Stimulated activated CD8-positive, alpha-beta memory T cell treated with anti-CD3 and anti-CD28 coated beads, Interleukin-7, amount 100 ng/mL, for 48 hours (primary cell): ENCODE measurements at regions not wholly inside any gene's neighbourhood (a gene's known extent, or its start where the extent isn't known, plus 50 kb on each side); places are given as distances from the start of the nearest gene placed in this dataset.

Experiments used
- DNase-seq, 2 donors: peaks; one replicate each; pipeline ENCODE4 v3.0.0-alpha.2; 2020; ENCODE audit warnings: low read depth in 1 of 2; ENCODE audit errors: extremely low read depth in 1 of 2

GRCh38 chrY:15402451-15402850 lies 878.1 kb downstream of the NLGN4Y start:
- DNase-seq, result no peak

- no peak for DNase-seq
These were observed 880.2 kb downstream of the NLGN4Y start for GRCh38 chrY:15404551-15404950.

- DNase-seq, result no peak
These were observed 890.8 kb downstream of the NLGN4Y start for GRCh38 chrY:15415165-15415564.

GRCh38 chrY:15418613-15419012 lies 894.3 kb downstream of the NLGN4Y start:
- DNase-seq, result no peak

GRCh38 chrY:15424665-15425132 lies 900.4 kb downstream of the NLGN4Y start:
- no peak for DNase-seq

- DNase-seq, result no peak
These were observed 915.8 kb downstream of the NLGN4Y start for GRCh38 chrY:15440021-15440695.

GRCh38 chrY:15440696-15441408 lies 916.5 kb downstream of the NLGN4Y start:
- DNase-seq, result no peak

GRCh38 chrY:15441878-15442277 lies 917.5 kb downstream of the NLGN4Y start:
- DNase-seq, result no peak

- DNase-seq, result no peak
These were observed 921.5 kb downstream of the NLGN4Y start for GRCh38 chrY:15445871-15446270.

GRCh38 chrY:15446861-15447260 lies 922.5 kb downstream of the NLGN4Y start:
- no peak for DNase-seq

- DNase-seq, result no peak
These were observed 923.6 kb downstream of the NLGN4Y start for GRCh38 chrY:15447959-15448358.

GRCh38 chrY:15455133-15455937 lies 931.0 kb downstream of the NLGN4Y start:
- DNase-seq, result no peak

GRCh38 chrY:15455980-15456469 lies 931.7 kb downstream of the NLGN4Y start:
- DNase-seq, result peak in 1 of 2 donors; percentile 37

GRCh38 chrY:15456491-15456890 lies 932.2 kb downstream of the NLGN4Y start:
- DNase-seq, result no peak

- no peak for DNase-seq
These were observed 933.4 kb downstream of the NLGN4Y start for GRCh38 chrY:15457682-15458081.

GRCh38 chrY:15458426-15458825 lies 934.1 kb downstream of the NLGN4Y start:
- no peak for DNase-seq

GRCh38 chrY:15465880-15466279 lies 941.6 kb downstream of the NLGN4Y start:
- no peak for DNase-seq

- DNase-seq, result no peak
These were observed 942.6 kb downstream of the NLGN4Y start for GRCh38 chrY:15466891-15467290.

- DNase-seq, result no peak
These were observed 943.8 kb downstream of the NLGN4Y start for GRCh38 chrY:15468091-15468490.

- DNase-seq, result no peak
These were observed 947.0 kb downstream of the NLGN4Y start for GRCh38 chrY:15471371-15471770.

GRCh38 chrY:15478348-15478963 lies 954.1 kb downstream of the NLGN4Y start:
- DNase-seq, result no peak
